HG03342 (cell line): ENCODE measurements at regions not wholly inside any gene's neighbourhood (a gene's known extent, or its start where the extent isn't known, plus 50 kb on each side); places are given as distances from the start of the nearest gene placed in this dataset.

Experiments used
- ATAC-seq: cut with Tn5 transposase; IDR thresholded peaks from one replicate; pipeline ENCODE4 v1.9.1; 2021; ENCODE audit warnings: mild to moderate bottlenecking, moderate library complexity; ENCODE audit not compliant: unreplicated experiment

DNA sequence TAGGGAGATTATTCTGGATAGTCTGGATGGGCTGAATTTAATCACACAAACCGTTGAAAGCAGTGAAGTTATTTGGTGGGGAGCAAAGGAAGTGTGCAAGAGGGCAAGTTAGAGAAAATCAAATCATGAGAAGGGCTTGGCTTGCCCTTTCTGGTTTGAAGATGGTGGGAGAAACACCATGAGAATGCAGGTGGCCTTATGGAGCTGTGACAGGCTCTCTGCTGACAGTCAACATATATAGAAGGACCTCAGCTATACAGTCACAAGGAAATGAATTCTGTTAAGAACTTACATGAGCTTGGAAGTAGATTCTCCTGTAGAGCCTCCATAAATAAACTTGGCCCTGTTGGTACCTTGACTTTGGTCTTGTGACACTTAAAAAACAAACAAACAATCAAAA is 72.3 kb downstream of the GMNC start:
- ATAC-seq: no peak

DNA sequence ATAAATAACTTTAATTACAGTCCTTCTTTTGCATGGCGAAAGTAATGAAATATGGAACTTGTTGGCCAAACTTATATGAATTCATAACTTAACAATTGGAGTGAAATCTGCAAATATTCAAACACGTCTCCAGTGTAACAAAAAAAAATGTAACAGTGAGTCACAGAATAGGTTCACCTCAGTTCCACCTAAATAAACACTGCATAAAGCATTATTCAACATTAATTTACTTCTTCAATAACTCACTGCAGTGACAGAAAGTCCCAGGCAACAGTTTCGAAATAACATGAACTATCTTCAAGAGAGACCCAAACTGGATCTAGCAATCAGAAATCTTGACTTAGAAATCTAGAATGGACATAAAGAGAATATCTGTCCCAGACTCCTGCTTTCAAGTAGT is 75.6 kb downstream of the GMNC start:
- no peak for ATAC-seq

DNA sequence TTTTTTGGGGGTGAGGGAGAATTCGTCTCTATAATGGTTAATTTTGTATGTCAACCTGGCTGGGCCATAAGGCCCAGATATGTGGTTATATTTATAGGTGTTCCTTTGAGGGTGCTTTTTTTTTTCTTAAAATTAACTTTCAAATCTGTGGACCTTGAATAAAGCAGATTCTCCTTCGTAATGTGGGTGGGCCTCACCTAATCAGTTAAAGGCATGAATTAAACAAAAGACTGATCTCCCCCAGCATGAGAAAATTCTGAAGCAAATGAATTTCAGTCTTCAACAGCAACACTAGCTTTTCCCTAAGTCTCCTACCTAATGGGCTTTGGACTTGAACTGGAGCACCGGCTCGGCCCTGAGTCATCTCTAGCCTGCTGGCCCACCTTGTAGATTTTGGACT is 77.4 kb downstream of the GMNC start:
- no peak for ATAC-seq

DNA sequence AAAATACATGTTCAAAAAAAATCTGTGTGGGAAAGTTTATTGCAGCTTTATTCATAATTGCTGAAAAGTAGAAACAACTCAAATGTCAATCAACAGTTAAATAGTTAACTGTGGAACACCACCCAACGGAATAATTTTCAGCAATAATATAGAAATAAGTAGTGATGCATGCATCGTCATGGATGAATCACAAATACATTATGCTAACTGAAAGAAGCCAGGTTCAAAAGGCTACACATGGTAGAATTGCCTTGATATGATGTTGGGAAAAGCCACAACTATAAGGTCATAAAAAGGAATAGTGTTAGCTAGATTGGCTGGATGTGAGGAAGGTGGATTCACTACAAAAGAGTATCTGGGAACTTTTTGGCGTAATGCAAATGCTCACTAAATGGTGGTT is 82.0 kb downstream of the GMNC start:
- no peak for ATAC-seq

DNA sequence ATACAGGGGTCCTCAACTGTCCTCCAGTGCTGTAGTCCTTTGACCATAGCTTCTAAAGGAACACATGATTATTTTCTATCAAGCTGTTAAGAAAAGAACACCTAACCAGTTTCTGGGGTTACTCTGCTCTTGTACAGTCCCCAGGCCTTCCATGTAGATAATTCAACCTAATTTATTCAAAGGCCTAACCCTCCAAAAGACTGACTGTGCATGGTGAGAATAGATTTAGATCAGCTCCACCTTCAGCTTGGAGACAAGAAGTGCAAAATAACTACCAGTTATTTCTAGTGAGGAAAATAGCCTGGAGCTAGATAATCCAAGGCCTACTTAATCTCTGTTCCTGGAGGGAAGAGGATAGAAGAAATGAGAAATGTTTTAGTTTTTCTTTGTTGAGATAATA is 87.9 kb downstream of the GMNC start:
- ATAC-seq: no peak

DNA sequence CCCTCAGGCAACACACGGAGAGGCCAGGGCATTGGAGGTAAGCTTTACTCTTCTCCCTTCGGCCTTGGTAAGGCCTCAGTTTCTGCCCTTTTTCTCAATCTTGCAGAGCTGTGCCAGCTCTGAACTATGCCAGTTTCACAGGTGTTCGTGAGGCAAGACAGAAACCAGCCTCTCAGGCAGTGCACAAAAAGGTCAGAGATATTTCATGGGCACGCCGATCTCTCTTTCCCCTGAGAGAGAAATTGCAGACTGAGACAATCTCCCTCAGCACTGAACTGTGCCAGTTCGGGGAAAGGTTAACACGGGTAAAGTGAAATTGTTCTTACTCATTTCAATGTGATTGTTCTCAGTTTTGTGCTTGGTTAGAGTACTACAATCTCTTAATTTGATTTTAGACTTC is 88.5 kb downstream of the GMNC start:
- ATAC-seq: no peak

DNA sequence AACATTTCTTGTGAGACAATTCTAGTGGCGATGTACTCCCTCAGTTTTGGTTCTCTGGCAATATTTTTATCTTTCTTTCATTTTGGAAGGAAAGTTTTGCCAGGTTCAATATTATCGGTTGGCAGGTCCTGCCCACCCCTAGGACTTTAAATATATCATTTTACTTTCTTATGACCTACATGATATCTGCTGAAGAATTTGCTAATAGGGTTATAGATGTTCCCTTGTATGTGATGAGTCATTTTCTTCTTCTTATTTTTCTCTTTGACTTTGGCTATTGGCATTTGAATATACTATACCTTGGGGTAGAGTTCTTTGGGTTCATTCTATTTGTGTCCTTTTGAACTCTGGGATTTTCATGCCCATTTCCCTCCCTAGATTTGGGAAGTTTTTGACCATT is 89.7 kb downstream of the GMNC start:
- no peak for ATAC-seq

DNA sequence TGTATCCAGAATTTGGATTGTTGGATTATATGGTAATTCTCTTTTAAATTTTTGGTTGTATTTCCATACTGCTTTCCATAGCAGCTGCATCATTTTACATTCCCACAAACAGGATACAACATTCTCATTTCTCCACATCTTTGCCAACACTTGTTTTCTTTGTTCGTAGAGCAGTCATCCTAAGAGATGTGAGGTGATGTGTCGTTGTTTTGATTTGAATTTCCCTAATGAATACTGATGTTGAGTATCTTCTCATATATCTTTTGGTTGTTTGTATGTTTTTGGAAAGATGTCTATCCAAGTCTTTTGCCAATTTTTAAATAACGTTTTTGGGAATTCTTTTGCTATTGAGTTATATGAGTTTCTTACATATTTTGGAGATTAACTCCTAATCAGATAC is 93.6 kb downstream of the GMNC start:
- no peak for ATAC-seq

DNA sequence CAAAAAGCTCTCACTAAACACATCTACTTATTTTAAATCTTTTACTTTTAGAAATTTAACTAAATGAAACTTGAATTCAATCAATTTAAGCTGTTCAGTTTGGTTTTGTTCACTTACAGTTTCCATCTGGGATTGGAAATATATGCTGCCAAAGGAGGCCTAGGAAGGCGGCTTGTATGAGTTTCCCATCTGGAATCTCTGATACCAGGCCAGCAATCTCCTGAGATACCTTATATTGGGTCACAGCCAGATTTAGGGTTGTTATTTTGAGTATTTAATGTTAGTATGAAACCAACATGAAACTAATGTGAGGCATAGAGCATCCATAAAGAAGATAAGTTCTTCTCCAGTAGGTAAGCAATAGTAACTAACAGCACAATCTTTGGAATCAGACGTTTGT is 94.6 kb downstream of the GMNC start:
- no peak for ATAC-seq

DNA sequence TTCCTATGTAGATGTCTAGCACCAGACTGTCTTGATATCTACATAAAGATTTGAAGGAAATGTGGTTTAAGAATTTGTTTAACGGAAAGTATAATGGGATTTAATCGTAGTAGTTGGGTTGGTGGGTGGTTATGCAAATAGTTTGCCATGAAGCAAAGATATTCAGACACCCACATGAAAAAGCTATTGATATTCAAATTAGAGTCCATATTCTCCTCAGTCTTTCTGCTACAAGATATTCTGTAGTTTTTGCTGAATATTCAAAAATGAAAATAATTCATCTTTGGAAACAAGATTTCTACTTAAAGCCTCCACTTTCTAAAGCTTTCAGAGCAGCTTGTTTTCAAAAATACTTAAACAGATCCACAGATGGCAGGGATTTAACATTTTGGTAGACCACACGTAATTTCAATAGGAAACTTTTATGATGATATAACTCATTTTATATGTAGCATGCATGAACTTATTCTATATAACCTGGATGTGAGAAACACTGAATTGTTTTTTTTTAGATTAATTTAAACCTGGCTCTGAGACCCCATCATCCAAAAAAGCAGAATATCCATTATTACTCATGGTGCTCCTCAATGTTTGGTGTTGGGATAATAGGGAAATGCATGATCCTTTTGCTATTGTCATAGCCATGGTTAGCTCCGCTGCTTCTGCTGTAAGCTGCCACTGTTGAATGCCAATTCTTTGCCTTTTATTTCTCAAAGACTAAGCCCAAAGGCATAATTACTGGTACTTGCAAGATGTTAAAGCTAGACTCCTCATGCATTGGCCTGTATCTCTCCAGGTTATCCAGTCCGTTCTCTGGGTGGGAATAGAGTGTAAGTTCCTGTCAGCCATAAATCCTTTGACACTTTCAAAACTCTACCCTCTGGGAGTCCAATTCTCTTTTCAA is 98.0 kb downstream of the GMNC start:
- no peak for ATAC-seq

DNA sequence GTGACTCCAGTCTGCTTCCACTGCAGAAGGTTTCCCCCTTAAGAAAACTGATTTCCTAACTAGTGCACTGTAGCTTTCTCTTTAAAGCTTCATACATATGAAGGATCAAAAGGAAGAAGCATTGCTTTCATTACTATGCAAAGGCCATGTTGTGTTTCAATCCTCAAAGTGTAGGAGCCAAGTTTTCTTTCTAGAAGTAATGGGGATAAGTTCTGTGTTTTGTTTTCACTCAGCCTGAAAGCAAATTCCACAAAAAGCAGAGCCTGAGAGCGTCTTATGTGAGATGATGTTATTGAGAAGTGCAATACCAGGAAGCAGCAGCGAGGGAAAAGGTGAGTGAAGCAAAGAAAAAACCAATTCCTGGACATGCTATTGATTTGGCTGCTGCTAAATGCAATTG is 99.7 kb downstream of the GMNC start:
- ATAC-seq: no peak

DNA sequence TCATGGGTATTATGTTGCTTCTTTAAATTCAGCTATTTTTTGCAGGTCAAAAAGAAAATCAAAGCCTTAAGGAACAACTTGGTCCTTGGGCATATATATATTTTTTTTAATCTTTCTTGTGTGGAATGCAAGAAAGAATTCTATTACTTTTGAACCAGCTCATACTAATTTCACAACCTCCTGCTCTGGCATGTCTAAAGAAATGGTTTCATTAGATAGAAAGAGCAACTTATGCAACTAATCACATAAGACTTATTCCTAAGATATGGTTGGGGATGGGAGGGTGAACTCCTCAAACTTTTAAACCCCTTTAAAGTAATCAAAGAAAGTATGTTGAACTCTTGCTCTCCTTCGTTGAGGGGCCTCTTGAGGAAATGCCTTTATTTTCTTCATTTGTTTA is 114.9 kb downstream of the GMNC start:
- ATAC-seq: no peak

DNA sequence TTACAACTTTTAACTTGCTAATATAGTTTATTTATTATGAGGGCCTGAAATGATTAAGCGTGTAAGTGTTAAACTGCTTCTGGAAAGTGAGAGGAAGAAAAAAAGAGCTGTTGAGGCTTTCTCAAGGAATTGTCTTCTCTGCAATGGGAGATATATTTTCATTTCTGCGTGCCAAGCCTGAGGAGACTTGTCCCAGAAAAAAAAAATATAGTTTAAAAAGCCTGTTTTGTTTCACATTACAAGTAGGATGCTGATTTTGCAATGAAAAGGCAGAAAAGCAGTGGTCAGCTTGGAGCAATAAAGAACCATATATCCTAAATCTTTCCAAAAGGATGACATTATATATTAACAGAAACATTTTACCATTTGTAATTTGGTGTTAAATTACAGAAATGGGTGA is 115.5 kb downstream of the GMNC start:
- ATAC-seq: no peak

DNA sequence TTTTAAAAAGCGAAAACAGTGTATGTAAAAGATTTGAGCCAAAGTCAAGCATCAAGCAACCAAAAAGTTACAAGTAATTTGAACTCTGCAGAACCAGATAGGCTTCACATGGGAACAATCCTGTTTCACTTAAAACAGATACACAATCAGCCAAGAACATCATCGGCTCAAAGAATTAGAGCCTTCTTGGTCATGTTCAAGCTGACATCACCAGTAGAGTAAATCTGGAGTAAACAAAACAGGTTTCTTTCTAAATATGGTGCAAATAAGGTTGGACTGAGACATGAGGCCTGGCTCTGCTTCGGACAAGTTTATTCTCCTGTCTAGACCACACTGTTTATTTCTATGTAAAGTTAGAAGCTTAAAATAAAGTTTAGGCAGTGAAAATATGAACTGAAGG is 116.0 kb downstream of the GMNC start:
- ATAC-seq: no peak

DNA sequence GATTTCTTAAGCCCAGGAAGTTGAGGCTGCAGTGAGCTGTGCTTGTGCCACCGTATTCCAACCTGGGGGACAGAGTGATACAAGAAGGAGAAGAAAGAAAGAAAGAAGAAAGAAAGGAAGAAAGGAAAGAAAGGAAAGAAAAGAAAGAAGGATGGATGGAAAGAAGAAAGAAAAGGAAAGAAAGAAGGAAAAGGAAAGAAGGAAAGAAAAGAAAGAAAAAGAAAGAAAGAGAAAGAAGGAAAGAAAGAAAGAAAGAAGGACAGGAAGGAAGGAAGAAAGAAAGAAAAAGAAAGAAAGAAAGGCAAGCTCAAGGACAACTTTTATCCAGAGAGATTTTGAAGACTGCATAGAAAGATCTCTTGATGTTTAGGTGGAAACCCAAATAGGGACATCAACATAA is 120.7 kb downstream of the GMNC start:
- no peak for ATAC-seq

DNA sequence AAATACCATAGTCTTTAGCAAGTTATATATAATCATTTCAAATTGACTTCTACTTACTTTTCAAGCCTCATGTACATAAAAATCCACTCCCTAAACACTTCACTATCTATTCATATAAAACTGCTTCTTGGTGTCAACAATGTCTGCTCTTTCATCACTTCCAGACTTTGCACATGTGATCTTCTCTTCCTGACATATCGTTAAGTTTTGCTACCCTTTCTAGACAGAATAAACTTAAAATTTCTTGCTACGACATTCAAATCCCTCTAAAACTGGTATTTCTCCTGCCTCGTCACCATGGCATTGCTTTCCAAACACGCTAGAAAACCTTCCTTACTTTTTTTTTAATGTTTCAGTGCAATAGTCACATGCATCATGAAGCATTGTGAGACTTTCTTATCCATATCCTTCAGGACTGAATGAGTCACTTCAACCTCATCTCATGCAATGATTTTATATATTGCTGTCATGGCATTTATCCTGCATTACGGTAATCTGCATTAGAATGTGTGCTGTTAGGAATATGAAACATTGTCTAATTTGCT is 122.8 kb downstream of the GMNC start:
- no peak for ATAC-seq

DNA sequence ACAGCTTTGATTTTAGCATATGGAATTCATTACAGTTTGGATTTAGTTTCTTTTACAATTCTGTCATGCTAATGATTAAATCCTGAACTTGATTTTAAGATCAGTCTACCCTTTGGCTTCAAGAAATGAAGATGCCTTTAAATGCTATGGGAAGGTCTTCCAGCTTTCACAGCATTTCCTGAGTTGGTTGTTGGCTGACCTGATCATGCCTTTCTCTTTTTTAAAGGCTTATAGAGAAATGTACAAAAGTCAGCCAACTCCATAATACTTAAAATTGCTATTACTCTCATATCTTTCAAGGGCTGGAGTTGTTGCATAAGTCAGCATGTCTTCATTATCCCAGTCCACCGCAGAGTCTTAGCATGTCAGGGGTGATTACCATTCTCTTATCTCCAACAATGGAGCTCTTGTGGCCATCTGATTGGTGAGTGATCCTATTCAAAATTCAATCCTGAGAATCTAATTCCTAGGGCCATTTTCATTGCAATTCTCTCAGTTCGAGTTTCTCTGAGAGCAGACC is 123.8 kb downstream of the GMNC start:
- ATAC-seq: no peak

DNA sequence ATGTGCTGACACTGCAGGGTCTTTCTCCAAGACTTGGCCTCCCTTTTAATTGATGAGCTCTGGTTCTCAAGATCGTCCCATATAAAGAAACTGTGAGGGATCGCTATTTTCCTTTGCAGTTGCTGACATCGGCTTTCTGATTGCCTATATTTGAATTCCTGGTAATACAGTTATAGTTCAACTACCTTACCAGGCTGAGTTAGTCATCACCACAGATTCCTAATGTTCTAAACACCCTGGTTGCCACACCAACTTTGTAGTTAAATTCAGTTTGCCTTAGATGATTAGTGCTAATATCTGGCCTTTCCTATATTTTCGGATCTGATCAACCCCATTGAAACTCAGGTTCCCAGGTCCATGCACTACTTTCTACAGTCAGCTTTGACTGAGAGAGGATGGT is 125.0 kb downstream of the GMNC start:
- no peak for ATAC-seq

DNA sequence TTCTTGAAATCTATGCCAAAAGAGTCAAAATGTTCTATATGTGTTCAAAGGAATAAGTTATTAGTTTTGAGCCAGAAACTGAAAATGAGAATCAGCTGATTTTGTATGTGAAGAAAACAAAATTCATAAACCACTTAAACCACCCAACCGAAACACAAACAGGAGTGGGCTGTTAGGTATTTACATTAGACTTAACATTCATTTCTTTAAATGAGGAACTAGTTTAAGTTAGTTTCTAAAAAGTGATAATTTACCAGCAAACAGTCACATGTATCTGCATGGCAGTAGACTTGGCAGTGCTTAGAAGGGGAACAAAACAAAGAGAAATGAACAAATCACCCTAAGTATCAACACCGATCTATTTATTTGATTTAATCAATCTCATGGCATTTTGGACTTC is 128.0 kb downstream of the GMNC start:
- ATAC-seq: no peak

DNA sequence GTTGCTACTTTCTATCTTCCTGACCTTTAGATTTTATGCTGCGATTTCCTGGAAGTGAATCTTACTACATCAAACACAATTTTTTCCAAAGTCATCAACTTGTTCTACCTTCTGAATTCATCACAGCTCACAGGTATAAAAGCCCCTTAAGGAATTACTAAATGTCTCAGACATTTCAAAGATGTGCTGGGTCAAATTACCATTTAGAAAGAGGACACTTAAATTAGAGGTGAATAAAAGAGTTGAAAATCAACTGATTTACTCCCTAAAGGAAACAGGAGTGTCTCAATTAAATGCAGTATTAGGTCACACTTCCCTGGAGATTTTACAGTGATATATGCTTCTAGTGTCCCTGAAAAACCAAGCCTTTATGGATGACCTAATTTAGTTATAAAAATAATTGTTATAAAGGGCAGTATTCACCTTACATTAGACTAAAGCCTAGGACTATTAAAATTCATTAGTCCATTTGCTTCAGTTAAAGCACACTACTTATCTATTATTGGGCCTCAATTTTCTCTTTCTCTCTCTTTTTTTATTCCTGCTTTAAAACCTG is 128.8 kb downstream of the GMNC start:
- no peak for ATAC-seq

DNA sequence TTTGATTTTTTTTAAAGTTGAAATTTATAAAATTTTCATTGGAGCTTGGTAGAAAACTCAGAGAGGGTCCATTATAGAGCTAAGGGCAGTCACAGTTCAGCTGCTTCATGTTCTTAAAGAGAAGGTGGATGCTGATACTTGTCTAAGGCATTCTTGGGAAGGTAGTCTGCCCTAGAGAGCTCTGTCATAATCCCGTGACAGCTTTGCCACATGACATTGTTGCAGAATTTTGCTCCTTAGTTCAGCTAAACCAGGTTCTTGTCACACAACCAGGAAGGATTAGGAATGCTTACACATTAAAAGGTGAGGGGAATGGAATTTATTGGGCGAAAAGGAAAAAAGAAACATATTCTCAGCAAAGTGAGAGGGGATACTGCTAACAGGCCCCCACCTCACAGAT is 130.9 kb downstream of the GMNC start:
- no peak for ATAC-seq

DNA sequence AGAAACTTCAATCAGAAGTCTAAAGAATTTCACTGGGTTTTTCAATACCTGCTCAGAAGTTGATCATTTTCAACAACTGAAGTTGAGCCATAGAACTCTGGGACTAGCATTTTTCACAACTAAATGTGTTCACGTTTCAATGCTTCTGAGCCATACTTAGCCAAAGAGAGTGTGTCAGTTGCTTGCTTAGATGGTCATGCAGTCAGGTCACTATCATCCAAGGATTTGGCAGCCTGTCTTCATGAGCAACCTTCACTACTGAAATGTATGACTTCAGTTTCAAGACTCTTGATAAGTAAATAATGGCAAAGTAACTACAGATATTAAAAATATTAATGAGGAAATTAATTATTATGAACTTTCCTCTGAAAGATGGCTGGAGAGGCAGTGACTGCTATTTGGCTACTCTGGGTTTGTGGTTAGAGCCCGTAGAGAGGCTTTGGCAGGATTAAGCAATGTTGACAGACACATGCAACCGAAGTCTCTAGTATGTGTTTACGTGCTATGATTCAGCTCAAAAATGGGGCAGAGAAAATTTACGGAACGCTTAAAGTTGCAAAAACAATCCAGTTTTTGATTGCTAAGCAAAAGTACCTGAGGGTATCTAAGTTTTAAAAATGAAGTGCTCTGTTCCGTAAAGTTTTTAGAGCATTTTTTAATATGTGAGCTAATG is 133.8 kb downstream of the GMNC start:
- no peak for ATAC-seq
